Right lobe of liver (tissue), 4 donors: ENCODE measurements at regions not wholly inside any gene's neighbourhood (a gene's known extent, or its start where the extent isn't known, plus 50 kb on each side); places are given as distances from the start of the nearest gene placed in this dataset.

Source experiments
- POLR2A ChIP-seq: fragments of 450-650 bp; IDR thresholded peaks from one replicate; pipeline ENCODE4 v1.6.1; 2017; ENCODE audit warnings: antibody characterized with exemption, mild to moderate bottlenecking
- TF ChIP-seq, protein P1 (sequence below), 4 donors: fragments of 200-600 bp in 3 of 4; fragments of 450-650 bp in 1 of 4; IDR thresholded peaks; one replicate each; pipeline versions ENCODE4 v1.5.1 to v1.8.0; 2016 to 2022; ENCODE audit warnings: antibody characterized with exemption in 4 of 4, mild to moderate bottlenecking in 2 of 4
- donor health status: DM: no; HTN: no; CAD: no.
- donor health status: DM: no; HTN: no; CAD: no.
- donor health status: DM: no; HTN: yes; CAD: no.

DNA sequence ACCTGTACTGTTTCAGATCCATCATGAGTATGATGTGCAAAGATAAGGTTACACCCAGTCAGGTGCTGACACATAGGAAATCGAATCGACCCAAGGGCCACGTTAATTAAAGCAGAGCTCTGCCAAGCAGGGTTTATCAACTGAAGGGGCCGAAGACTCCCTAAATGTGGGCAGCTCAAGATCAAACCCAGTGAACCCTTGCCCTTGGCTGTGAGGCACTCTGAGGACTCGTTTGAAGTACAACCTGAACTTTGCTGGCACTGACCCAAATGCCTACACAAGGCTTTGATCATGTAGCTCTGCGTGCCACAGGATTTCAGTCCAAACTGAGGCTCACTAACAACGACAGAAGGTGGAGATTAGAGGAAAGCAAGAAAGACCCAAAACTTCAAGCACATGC is 352.1 kb downstream of the MTX2 start:
- no peak for TF ChIP-seq POLR2A
- TF ChIP-seq, protein P1, sequence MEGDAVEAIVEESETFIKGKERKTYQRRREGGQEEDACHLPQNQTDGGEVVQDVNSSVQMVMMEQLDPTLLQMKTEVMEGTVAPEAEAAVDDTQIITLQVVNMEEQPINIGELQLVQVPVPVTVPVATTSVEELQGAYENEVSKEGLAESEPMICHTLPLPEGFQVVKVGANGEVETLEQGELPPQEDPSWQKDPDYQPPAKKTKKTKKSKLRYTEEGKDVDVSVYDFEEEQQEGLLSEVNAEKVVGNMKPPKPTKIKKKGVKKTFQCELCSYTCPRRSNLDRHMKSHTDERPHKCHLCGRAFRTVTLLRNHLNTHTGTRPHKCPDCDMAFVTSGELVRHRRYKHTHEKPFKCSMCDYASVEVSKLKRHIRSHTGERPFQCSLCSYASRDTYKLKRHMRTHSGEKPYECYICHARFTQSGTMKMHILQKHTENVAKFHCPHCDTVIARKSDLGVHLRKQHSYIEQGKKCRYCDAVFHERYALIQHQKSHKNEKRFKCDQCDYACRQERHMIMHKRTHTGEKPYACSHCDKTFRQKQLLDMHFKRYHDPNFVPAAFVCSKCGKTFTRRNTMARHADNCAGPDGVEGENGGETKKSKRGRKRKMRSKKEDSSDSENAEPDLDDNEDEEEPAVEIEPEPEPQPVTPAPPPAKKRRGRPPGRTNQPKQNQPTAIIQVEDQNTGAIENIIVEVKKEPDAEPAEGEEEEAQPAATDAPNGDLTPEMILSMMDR (IDR thresholded peaks at IDR 0.05): no peak
